ENCODE measurements at regions not wholly inside any gene's neighbourhood (a gene's known extent, or its start where the extent isn't known, plus 50 kb on each side); places are given as distances from the start of the nearest gene placed in this dataset.
"Not testable (repeated sequence)": the region's sequence is repeated elsewhere in the genome, so short reads cannot be mapped to it uniquely, and the experiment has no call there.

GRCh38 chr14:104304451-104305351 is 166.3 kb downstream of the KIF26A start:
- DNase-seq (ENCODE audit: low read depth): no peak

DNA sequence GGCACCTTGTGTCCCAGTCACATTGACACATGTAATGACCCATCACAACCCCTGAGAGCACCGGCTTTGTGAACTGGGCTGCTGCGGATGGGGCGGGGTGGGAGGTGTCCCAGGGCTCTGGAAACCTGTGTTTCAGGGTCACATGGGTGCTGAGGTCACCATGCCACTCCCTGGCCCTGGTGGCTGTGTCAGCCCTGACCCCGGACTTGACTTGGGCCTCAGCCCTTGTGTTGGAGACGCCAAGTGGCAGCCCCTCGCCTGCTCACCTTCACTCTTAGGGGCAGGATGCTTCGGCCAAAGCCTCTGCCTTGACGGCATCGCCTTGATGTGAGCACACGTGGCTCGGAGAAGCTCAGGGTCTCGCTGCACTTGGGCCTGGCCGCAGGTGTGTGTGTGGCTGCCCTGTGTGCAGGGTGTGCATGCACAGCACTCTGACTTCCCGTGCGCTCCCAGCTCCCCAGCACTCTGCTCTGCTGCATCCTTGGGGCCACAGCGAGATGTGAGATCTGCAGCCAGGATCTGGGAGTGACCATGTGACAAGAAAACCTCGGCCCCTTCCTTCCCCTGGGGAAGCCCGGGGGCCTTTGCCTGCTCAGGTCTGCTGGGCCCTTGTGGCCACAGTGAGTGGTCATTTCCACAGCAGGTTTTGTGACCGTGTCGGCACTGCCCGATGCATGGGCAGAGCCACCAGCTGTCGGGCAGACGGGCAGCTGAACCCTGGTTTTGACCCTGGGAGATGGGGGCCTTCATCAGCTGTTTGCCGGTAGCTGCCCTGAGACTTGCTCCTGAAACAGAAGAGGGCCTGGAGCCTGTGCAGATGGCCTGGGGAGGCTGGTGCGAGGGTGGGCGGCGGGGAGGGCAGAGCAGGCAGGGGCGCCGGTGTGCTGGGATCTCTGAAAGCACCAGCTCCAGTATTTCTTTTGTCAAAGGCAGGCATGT is 167.4 kb downstream of the KIF26A start:
- no peak for DNase-seq (ENCODE audit: low read depth)

- no peak for DNase-seq (ENCODE audit: low read depth)
Observed at GRCh38 chr14:104306450-104307040, 168.2 kb downstream of the KIF26A start.

DNA sequence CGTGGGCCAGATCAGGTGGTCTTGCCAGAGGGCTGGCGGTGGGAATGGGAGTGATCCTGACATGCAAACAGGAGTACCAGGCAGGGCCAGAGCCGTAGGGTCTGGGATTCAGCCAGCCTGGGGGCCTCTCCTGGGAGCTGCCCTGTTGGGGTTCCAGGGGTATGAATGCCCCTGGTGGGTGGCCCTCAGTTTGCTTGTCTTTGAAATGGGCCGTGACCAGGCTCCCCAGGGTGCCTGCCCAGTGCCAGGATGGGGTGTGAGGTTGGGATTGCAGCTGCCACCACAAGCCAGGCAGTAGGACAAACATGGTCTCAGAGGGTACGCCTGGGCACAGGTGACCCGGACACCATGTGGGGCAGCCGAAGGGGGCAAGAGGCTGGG is 168.8 kb downstream of the KIF26A start:
- DNase-seq (ENCODE audit: low read depth): no peak

DNA sequence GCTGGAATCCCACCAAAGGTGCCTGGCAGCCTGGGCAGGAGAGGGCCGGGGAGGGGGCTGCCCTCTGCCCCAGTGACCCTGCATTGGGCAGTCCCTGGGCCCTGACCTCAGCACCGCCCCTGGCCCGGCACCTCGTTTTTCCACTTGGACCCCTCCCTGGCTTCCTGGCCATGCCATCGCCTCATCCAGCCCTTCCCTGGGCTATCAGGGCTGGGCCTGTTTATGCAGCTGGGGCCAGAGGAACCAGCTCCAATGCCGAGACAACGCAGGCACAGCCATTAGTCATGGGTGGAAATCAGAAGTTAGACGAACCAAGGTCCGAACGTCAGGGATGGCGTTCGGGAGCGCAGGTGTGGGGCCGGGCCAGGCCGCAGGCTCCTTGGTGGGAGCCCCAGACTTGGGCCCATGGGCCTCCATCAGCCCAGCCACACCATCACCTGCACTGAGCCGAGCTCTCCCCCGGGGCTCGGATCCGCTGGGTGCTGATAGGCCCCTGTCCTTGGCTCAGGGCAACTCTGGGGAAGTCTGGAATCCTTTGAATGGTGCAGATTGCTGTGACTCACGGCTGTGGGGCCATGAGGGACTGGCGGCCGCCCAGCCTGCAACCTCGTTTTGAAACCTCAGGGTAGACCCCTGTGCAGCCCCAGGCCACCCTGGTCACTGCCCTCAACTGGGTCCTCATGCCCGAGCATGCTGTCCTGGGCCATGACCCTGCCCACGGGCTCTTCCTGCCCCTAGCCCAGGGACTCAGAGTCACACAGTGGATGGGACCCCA is 169.4 kb downstream of the KIF26A start:
- no peak for DNase-seq (ENCODE audit: low read depth)

DNA sequence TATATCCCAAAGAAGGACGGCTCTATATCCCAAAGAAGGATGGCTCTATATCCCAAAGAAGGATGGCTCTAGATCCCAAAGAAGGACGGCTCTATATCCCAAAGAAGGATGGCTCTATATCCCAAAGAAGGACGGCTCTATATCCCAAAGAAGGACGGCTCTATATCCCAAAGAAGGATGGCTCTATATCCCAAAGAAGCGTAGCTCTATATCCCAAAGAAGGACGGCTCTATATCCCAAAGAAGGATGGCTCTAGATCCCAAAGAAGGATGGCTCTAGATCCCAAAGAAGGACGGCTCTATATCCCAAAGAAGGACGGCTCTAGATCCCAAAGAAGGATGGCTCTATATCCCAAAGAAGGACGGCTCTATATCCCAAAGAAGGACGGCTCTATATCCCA is 170.1 kb downstream of the KIF26A start:
- DNase-seq (ENCODE audit: low read depth): not testable (repeated sequence)

DNA sequence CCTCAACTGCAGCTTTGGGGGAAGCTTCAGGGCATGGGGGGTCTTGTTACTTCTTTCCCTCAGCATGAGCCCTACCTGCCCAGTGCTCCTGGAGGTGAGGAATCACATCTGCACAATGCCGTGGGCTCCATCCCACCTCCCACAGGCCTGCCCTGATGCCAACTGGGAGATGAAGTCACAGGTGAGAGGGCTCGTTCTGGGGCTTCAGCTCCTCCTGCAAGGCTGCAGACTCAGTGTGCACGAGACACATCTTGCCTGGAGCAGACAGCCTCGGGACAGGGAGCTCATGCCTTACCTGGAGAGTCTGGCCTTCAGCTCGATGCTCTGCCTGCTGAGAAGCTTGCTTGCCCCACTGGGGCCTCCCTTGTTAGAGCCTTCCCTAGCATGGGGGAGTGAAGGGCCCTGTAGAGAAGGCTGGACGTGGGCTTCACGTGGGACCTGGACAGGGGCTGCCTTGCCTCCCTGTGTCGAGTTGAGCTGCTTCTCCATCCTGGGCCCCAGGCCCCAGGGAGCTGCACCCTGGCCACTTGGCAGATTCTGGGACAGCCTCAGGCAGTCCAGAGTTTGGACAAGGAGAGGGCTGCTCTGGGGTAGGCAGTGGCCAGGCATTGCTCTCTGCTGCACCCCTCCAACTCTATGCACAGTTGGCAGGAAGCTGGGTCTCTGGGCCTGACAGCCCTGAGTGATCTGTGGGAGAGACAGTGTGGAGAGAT is 171.4 kb downstream of the KIF26A start:
- DNase-seq (ENCODE audit: low read depth): no peak

DNA sequence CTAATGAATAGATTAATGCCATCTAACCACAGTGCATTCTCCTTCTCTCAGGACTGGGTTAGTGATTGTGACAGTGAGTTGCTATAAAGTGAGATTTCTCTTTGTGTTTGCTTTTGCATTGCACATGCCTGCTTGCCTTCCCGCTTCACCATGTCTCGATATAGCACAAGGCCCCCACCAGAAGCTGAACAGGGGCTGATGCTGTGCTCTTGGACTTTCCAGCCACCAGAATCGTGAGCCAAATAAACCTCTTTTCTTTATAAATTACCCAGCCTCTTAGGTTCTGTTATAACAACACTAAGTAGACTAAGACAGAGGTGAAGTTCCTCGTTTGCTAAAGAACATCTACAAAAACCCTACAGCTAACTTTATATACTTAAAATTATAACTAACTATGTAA is 173.0 kb downstream of the KIF26A start:
- DNase-seq (ENCODE audit: low read depth): no peak

DNA sequence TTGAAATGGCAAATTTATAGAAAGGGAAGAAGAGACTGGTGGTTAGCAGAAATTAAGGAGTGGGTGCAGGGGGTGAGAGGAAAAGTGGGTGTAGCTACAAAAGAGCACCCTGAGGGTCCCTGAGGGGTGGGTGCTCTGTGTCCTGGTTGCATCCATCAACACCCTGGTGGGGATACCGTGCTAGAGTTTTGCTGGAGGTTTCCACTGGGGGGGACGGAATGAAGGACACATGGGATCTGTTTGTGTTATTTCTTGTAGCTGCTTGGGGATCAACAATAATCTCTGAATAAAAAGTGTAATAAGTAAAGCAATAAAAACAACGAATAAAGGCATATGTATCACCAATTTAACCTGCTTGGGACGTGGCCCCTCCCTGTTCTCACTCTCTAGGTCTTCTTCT is 175.3 kb downstream of the KIF26A start:
- DNase-seq (ENCODE audit: low read depth): no peak

DNA sequence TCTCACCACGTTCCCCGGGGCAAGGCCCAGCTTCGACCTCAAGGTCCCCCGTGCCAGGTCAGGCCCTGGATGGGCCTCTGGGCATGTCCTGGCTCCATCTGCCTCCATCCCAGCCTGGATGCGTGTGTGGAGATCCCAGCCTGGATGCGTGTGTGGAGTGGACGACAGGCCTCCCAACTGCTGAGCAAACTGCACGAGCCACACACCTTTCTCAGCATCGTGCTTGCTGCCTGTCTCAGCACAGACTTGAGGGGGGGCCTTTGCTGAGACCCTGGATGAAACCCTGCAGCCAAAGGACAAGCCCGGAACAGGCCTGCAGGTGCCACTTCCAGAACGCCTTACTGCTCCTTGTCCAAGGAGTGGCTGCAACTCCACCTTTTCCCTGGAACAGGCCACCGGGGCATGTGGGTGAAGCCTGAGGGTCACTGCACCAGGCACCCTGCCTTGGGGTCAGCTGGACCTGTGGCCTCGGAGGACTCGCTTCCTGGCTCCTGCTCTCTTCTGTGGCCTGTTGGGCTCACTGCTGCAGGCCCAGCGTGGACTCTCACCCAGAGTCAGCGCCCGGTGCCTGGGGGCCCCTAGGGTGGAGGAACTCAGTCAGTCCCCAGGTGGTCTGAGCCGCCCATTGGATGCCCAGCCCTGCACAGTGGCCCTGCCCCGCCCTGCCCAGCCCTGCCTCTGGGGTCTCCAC is 176.0 kb downstream of the KIF26A start:
- DNase-seq (ENCODE audit: low read depth): no peak

- DNase-seq (ENCODE audit: low read depth): no peak
Observed at GRCh38 chr14:104315169-104315568, 176.8 kb downstream of the KIF26A start.

GRCh38 chr14:104315625-104316024 is 177.2 kb downstream of the KIF26A start:
- no peak for DNase-seq (ENCODE audit: low read depth)

- no peak for DNase-seq (ENCODE audit: low read depth)
Observed at GRCh38 chr14:104316121-104316722, 177.8 kb downstream of the KIF26A start.

- no peak for DNase-seq (ENCODE audit: low read depth)
Observed at GRCh38 chr14:104316723-104317491, 178.5 kb downstream of the KIF26A start.

GRCh38 chr14:104317492-104317805 is 179.1 kb downstream of the KIF26A start:
- no peak for DNase-seq (ENCODE audit: low read depth)

DNA sequence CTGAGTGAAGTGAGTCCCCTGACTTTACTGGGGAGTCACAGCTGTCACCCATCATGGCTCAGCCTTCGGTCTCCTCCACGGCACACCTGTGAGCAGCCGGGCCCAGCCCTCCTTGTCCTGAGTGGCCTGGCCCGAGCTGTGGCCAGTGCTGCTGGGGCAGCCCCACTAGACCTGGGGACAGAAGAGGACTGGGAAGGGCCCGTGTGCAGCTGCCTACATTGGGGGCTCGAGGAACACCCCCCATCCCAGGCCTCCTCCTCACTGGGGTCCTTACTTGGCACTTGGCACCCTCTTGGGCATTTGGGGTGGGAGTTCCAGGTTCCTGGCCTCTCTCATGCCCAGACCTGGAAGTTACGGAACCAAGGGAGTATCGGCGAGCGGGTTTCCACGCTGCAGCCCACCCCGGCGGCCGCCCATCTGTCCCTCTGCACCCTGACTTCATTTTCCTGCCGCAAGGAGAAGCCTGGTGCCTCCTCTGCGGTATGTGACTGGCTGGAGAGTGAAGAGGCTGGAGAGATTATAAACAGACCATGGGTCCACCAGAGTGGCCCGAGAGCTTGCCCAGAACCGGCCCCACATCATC is 179.7 kb downstream of the KIF26A start:
- DNase-seq (ENCODE audit: low read depth): no peak

GRCh38 chr14:104318558-104319490 is 180.4 kb downstream of the KIF26A start:
- DNase-seq (ENCODE audit: low read depth): no peak
